ENCODE measurements at regions not wholly inside any gene's neighbourhood (a gene's known extent, or its start where the extent isn't known, plus 50 kb on each side); places are given as distances from the start of the nearest gene placed in this dataset.
"Not testable (repeated sequence)": the region's sequence is repeated elsewhere in the genome, so short reads cannot be mapped to it uniquely, and the experiment has no call there.

GRCh38 chr16:88223696-88224095 is 159.1 kb upstream of the ZNF469 start:
- H3K9ac ChIP-seq; H4K20me1 ChIP-seq (ENCODE audit: insufficient read depth); H3K4me3 ChIP-seq; H3K9me2 ChIP-seq (ENCODE audit: insufficient read depth); H3K4me1 ChIP-seq (ENCODE audit: insufficient read depth); H3K27me3 ChIP-seq (replicated peaks; ENCODE audit: insufficient read depth); H2AFZ ChIP-seq; H3K36me3 ChIP-seq (ENCODE audit: low read depth); H3K4me2 ChIP-seq (ENCODE audit: unreplicated experiment); in situ Hi-C loops (cut with MboI); H3K79me2 ChIP-seq (ENCODE audit: insufficient read depth); H3K27ac ChIP-seq; H3F3A ChIP-seq (ENCODE audit: insufficient read depth); DNase-seq; H3K9me3 ChIP-seq (ENCODE audit: low read depth): not testable (repeated sequence)
- WGBS, 2 experiments (ENCODE audit: low coverage in 1 of 2, low lambda C conversion rate in 2 of 2, missing lambda C conversion rate in 2 of 2), result 91 to 96% methylated on average over 15 to 18 of the region's 18 CpGs

DNA sequence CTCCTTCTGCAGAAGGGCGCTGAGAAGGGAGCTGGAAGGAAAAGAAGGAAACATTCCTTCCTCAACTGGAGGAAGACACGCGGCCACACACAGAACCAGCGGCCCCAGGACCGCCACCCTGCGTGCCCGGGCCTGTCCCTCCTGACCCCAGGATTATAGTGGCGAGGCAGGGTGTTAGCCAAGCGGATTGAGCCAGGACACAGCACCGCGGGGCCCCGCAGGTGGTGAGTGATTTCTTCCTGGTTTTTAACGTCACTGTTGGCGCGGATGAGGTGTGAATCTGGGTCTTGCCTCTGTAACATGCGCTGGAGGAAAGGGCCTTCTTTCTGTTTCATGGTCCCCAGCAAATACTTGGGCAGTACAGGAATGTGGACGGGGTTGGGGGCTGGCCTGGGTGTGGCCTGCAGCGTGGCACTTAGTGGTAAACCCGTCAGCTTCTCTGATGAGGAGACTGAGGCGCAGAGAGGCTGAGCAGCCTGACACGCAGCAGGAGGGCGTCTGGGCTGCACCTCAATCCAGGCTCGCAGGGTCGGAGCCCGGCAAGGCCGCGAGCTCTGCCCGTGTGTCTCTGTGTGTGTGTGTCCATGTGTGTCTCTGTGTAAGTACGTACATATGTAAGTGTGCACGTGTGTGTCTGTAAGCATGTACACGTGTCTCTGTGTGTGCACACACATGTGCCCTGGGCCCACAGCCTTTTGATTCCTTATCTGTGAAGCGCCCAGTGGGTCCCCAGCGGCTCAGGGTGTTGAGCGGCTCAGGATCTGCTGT is 158.4 kb upstream of the ZNF469 start:
- not testable (repeated sequence) for H3K4me3 ChIP-seq, DNase-seq, H3K9ac ChIP-seq

DNA sequence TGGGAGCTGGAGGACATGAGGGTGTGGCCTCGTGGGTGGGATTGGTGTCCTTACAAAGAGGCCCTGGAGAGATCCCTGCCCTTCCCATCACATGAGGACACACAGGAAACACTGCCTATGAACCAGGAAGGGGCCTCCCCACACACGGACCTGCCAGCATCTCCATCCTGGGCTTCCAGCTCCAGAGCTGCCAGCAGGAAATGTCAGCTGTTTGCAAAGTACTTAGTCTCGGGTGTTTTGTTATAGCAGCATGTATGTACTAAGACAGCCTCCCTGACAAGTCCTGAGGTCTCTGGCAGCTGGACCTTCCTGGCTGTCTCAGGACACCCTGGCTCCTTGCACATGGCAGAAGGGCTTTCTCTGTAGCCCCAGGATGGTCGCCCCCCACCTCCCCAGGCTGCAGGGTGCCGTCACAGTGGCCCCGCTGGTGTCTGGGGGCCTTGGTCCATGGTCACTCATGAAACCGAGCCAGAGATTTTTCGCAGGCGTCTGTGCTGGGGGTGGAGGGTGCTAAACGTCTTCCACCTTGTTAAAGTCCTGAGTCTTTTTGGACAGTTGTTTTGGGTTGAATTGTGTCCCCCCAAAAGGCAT is 157.0 kb upstream of the ZNF469 start:
- DNase-seq; H2AFZ ChIP-seq; in situ Hi-C loops (cut with MboI); H4K20me1 ChIP-seq (ENCODE audit: insufficient read depth); H3K36me3 ChIP-seq (ENCODE audit: low read depth); H3F3A ChIP-seq (ENCODE audit: insufficient read depth); H3K9me2 ChIP-seq (ENCODE audit: insufficient read depth); H3K9ac ChIP-seq; H3K4me3 ChIP-seq; H3K27ac ChIP-seq; H3K9me3 ChIP-seq (ENCODE audit: low read depth); H3K79me2 ChIP-seq (ENCODE audit: insufficient read depth); H3K4me1 ChIP-seq (ENCODE audit: insufficient read depth); H3K4me2 ChIP-seq (ENCODE audit: unreplicated experiment); H3K27me3 ChIP-seq (replicated peaks; ENCODE audit: insufficient read depth): not testable (repeated sequence)
- WGBS, 2 experiments (ENCODE audit: low coverage in 1 of 2, low lambda C conversion rate in 2 of 2, missing lambda C conversion rate in 2 of 2), result 78 to 79% methylated on average over 10 of the region's 10 CpGs

More for the DNA sequence above, 158.4 kb upstream of the ZNF469 start:
- WGBS, 2 experiments (ENCODE audit: low coverage in 1 of 2, low lambda C conversion rate in 2 of 2, missing lambda C conversion rate in 2 of 2), result 87 to 91% methylated on average over 33 to 34 of the region's 34 CpGs
- H3K9me2 ChIP-seq (ENCODE audit: insufficient read depth); H3K9me3 ChIP-seq (ENCODE audit: low read depth); H4K20me1 ChIP-seq (ENCODE audit: insufficient read depth); in situ Hi-C loops (cut with MboI); H3K36me3 ChIP-seq (ENCODE audit: low read depth); H2AFZ ChIP-seq; H3K79me2 ChIP-seq (ENCODE audit: insufficient read depth); H3K27ac ChIP-seq; H3F3A ChIP-seq (ENCODE audit: insufficient read depth); H3K27me3 ChIP-seq (replicated peaks; ENCODE audit: insufficient read depth); H3K4me2 ChIP-seq (ENCODE audit: unreplicated experiment); H3K4me1 ChIP-seq (ENCODE audit: insufficient read depth): not testable (repeated sequence)

- H4K20me1 ChIP-seq (ENCODE audit: insufficient read depth); H3K27me3 ChIP-seq (replicated peaks; ENCODE audit: insufficient read depth); H3K79me2 ChIP-seq (ENCODE audit: insufficient read depth); H3F3A ChIP-seq (ENCODE audit: insufficient read depth); H3K4me3 ChIP-seq; H3K27ac ChIP-seq; in situ Hi-C loops (cut with MboI); H3K4me1 ChIP-seq (ENCODE audit: insufficient read depth); DNase-seq; H3K9me3 ChIP-seq (ENCODE audit: low read depth); H3K9me2 ChIP-seq (ENCODE audit: insufficient read depth); H3K4me2 ChIP-seq (ENCODE audit: unreplicated experiment); H3K9ac ChIP-seq; H3K36me3 ChIP-seq (ENCODE audit: low read depth); H2AFZ ChIP-seq: not testable (repeated sequence)
- 78 to 81% methylated on average over 14 of the region's 14 CpGs for WGBS, 2 experiments (ENCODE audit: low coverage in 1 of 2, low lambda C conversion rate in 2 of 2, missing lambda C conversion rate in 2 of 2)
These were observed 156.5 kb upstream of the ZNF469 start for GRCh38 chr16:88226302-88226701.

GRCh38 chr16:88227026-88227721 is 155.6 kb upstream of the ZNF469 start:
- H4K20me1 ChIP-seq (ENCODE audit: insufficient read depth); DNase-seq; H2AFZ ChIP-seq; H3K4me1 ChIP-seq (ENCODE audit: insufficient read depth); H3F3A ChIP-seq (ENCODE audit: insufficient read depth); H3K9ac ChIP-seq; in situ Hi-C loops (cut with MboI); H3K9me3 ChIP-seq (ENCODE audit: low read depth); H3K27ac ChIP-seq; H3K9me2 ChIP-seq (ENCODE audit: insufficient read depth); H3K79me2 ChIP-seq (ENCODE audit: insufficient read depth); H3K36me3 ChIP-seq (ENCODE audit: low read depth); H3K4me3 ChIP-seq; H3K4me2 ChIP-seq (ENCODE audit: unreplicated experiment); H3K27me3 ChIP-seq (replicated peaks; ENCODE audit: insufficient read depth): not testable (repeated sequence)
- WGBS, 2 experiments (ENCODE audit: low coverage in 1 of 2, low lambda C conversion rate in 2 of 2, missing lambda C conversion rate in 2 of 2), result 86 to 88% methylated on average over 11 to 35 of the region's 35 CpGs

DNA sequence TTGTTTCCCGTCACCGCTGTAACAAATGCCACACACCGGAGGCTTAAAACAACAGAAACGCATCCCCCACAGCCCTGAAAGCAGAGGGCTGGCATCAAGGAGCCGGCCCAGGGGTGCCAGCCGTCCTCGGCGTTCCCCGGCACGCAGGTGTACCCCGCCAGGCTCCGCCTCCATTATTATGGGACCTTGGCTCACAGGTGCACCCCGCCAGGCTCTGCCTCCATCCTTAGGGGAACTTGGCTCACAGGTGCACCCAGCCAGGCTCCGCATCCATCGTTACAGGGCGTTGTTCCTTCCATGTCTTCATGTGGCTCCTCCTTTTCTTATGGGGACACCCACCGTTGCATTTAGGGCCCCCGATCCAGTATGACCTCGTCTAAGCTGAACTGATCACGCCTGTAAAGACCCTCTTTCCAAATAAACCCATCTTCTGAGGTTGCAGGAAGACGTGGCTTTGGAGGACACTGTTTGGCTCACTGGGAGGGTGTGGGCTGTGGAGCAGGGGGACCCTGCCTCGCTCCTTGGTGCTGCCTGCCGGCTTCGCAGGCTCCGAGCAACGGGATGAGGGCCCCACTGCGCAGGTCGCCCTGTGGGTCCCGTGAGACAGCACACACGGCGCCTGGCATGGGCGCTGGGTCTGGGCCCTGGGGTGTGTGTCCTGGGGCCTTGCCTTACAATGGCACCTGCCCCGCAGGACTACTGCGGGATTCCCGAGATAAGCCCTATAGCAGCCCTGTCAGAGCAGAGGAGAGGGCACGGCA is 154.9 kb upstream of the ZNF469 start:
- H3K27me3 ChIP-seq (replicated peaks; ENCODE audit: insufficient read depth); H2AFZ ChIP-seq; H3K9me2 ChIP-seq (ENCODE audit: insufficient read depth); H4K20me1 ChIP-seq (ENCODE audit: insufficient read depth); in situ Hi-C loops (cut with MboI); H3K9me3 ChIP-seq (ENCODE audit: low read depth); H3K79me2 ChIP-seq (ENCODE audit: insufficient read depth); H3K4me3 ChIP-seq; H3K9ac ChIP-seq; H3F3A ChIP-seq (ENCODE audit: insufficient read depth); H3K36me3 ChIP-seq (ENCODE audit: low read depth); H3K4me2 ChIP-seq (ENCODE audit: unreplicated experiment); DNase-seq; H3K27ac ChIP-seq; H3K4me1 ChIP-seq (ENCODE audit: insufficient read depth): not testable (repeated sequence)
- WGBS, 2 experiments (ENCODE audit: low coverage in 1 of 2, low lambda C conversion rate in 2 of 2, missing lambda C conversion rate in 2 of 2), result 83 to 84% methylated on average over 27 to 36 of the region's 36 CpGs

GRCh38 chr16:88228751-88229150 is 154.0 kb upstream of the ZNF469 start:
- H3K4me1 ChIP-seq (ENCODE audit: insufficient read depth); H3K4me2 ChIP-seq (ENCODE audit: unreplicated experiment); H3K27ac ChIP-seq; H3K9me2 ChIP-seq (ENCODE audit: insufficient read depth); H3F3A ChIP-seq (ENCODE audit: insufficient read depth); H2AFZ ChIP-seq; H3K9ac ChIP-seq; H3K36me3 ChIP-seq (ENCODE audit: low read depth); DNase-seq; H4K20me1 ChIP-seq (ENCODE audit: insufficient read depth); H3K27me3 ChIP-seq (replicated peaks; ENCODE audit: insufficient read depth); H3K9me3 ChIP-seq (ENCODE audit: low read depth); H3K4me3 ChIP-seq; H3K79me2 ChIP-seq (ENCODE audit: insufficient read depth); in situ Hi-C loops (cut with MboI): not testable (repeated sequence)
- 69 to 70% methylated on average over 8 of the region's 8 CpGs for whole genome bisulfite sequencing, 2 experiments (ENCODE audit: low coverage in 1 of 2, low lambda C conversion rate in 2 of 2, missing lambda C conversion rate in 2 of 2)

Data from GM23248 (cell line).